ENCODE measurements at regions not wholly inside any gene's neighbourhood (a gene's known extent, or its start where the extent isn't known, plus 50 kb on each side); places are given as distances from the start of the nearest gene placed in this dataset.

DNA sequence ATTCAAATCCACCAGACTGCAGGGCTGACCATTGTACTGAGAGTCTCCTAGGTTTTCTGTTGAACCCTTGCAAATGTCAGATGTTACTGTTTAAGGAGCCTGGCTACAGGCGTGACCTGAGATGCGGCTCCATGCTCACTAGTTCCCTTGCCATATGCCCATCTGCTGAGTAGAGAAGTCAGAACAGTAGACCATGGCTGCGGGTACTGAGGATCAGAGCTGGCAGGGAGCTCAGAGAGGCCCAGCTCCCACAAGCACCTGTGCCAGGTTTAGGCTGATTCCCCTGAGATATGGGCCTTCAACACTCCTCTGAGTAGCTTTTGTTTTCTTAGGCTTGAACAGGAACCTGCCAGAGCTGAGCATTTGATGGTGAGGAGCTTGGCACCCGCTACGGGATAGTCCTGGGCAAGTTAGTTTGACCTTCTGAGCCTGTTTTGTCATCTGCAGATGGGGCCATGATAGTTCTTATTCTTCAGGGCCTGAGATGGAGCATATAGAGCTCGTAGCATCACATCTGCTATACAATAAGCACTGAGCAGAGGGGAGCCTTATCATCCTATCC is 83.7 kb downstream of the BOD1 start:
- no peak overlapping the region for H3K4me3 Mint-ChIP-seq
- Histone ChIP-seq H3K4me3 (no peak overlapping the region), H2AFZ (replicated peaks) (no peak overlapping the region), H3K4me2 (no peak overlapping the region), H3K4me1 (no peaks in the 10 kb centered on the region), H3K9me3 (ENCODE audit: low read depth) (no peaks in the 10 kb centered on the region), H3K79me2 (ENCODE audit: low read depth) (no peaks in the 10 kb centered on the region), H4K20me1 (ENCODE audit: low read depth) (no peaks in the 10 kb centered on the region), H3K9ac (no peak overlapping the region), H3K27ac (no peak overlapping the region), H3F3A (ENCODE audit: low read depth) (no peaks in the 10 kb centered on the region), H3K27me3 (no peaks in the 10 kb centered on the region), H3K36me3 (no peaks in the 10 kb centered on the region)
- peaks cover 13% of the 10 kb centered on the region for H3K27me3 Mint-ChIP-seq (ENCODE audit: insufficient read depth, low read depth)
- no peaks in the 10 kb centered on the region for H3K9me3 Mint-ChIP-seq
- no peaks in the 10 kb centered on the region for H3K4me1 Mint-ChIP-seq
- no peaks in the 10 kb centered on the region for H3K36me3 Mint-ChIP-seq
- no peak overlapping the region for H3K27ac Mint-ChIP-seq
- no peak for TF ChIP-seq EZH2phosphoT487 (IDR thresholded peaks at IDR 0.05)
- no peak for TF ChIP-seq EZH2 (IDR thresholded peaks at IDR 0.05)
- TF ChIP-seq, protein P1, sequence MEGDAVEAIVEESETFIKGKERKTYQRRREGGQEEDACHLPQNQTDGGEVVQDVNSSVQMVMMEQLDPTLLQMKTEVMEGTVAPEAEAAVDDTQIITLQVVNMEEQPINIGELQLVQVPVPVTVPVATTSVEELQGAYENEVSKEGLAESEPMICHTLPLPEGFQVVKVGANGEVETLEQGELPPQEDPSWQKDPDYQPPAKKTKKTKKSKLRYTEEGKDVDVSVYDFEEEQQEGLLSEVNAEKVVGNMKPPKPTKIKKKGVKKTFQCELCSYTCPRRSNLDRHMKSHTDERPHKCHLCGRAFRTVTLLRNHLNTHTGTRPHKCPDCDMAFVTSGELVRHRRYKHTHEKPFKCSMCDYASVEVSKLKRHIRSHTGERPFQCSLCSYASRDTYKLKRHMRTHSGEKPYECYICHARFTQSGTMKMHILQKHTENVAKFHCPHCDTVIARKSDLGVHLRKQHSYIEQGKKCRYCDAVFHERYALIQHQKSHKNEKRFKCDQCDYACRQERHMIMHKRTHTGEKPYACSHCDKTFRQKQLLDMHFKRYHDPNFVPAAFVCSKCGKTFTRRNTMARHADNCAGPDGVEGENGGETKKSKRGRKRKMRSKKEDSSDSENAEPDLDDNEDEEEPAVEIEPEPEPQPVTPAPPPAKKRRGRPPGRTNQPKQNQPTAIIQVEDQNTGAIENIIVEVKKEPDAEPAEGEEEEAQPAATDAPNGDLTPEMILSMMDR (IDR thresholded peaks at IDR 0.05): no peak
- no peak for DNase-seq (ENCODE audit: low spot score)

DNA sequence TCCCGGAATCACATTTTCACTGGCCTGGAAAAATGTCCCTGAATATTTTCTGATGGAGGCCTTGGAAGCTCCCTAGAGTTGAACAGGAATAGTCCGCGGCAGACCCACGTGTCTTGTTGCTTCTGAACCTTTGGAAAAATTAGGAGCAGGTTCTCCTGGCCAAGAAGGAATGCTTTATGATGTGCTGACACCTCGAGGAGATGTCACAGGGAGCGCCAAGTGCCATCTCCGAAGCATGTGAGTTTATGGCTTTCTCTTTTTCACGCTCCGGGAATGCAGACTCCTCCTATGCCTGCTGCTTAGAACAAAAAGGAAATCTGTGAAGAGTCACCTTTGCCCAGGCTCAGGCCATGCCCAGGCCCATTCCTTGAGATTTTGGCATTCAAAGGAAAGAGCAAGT is 84.6 kb downstream of the BOD1 start:
- H3K36me3 ChIP-seq: no peaks in the 10 kb centered on the region
- no peak overlapping the region for H2AFZ ChIP-seq (replicated peaks)
- TF ChIP-seq, protein P1 (IDR thresholded peaks at IDR 0.05): no peak
- TF ChIP-seq EZH2 (IDR thresholded peaks at IDR 0.05) (no peak), EZH2phosphoT487 (IDR thresholded peaks at IDR 0.05) (no peak)
- Mint-ChIP-seq H3K4me3 (no peak overlapping the region), H3K27ac (no peak overlapping the region), H3K27me3 (ENCODE audit: insufficient read depth, low read depth) (peaks cover 13% of the 10 kb centered on the region), H3K9me3 (no peaks in the 10 kb centered on the region), H3K4me1 (no peaks in the 10 kb centered on the region), H3K36me3 (no peaks in the 10 kb centered on the region)
- H4K20me1 ChIP-seq (ENCODE audit: low read depth): no peaks in the 10 kb centered on the region
- H3F3A ChIP-seq (ENCODE audit: low read depth): no peaks in the 10 kb centered on the region
- no peaks in the 10 kb centered on the region for H3K4me1 ChIP-seq
- DNase-seq (ENCODE audit: low spot score): no peak
- H3K27me3 ChIP-seq: no peaks in the 10 kb centered on the region
- no peak overlapping the region for H3K27ac ChIP-seq
- H3K4me2 ChIP-seq: no peak overlapping the region
- H3K9me3 ChIP-seq (ENCODE audit: low read depth): no peaks in the 10 kb centered on the region
- no peak overlapping the region for H3K4me3 ChIP-seq
- H3K9ac ChIP-seq: no peak overlapping the region
- H3K79me2 ChIP-seq (ENCODE audit: low read depth): no peaks in the 10 kb centered on the region

DNA sequence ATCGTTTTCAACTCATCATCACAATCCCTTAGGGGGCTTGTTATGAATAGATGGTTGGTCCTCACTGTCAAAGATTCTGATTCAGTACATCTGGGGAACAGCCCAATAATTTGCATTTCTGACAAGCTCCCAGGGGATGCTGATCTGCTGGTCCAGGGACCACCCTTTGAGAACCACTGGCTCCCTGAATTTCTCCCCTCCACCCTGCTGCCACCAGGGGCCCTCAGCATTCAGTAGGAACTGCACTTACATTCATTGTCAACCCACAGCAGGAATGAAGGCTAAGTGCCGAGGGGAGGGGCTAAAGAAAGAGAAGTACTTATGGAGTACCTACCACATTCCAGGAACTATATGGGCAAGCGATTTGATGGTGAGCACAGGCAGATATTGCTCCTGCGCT is 85.9 kb downstream of the BOD1 start:
- H3K4me1 Mint-ChIP-seq: no peaks in the 10 kb centered on the region
- Histone ChIP-seq H3K27ac (no peak overlapping the region), H3K36me3 (no peaks in the 10 kb centered on the region), H3K4me2 (no peak overlapping the region), H3K9me3 (ENCODE audit: low read depth) (no peaks in the 10 kb centered on the region), H3F3A (ENCODE audit: low read depth) (no peaks in the 10 kb centered on the region), H3K9ac (no peak overlapping the region), H4K20me1 (ENCODE audit: low read depth) (no peaks in the 10 kb centered on the region), H2AFZ (replicated peaks) (no peak overlapping the region), H3K79me2 (ENCODE audit: low read depth) (no peaks in the 10 kb centered on the region), H3K27me3 (no peaks in the 10 kb centered on the region), H3K4me3 (no peak overlapping the region), H3K4me1 (no peaks in the 10 kb centered on the region)
- H3K36me3 Mint-ChIP-seq: no peaks in the 10 kb centered on the region
- no peaks in the 10 kb centered on the region for H3K9me3 Mint-ChIP-seq
- TF ChIP-seq, protein P1 (IDR thresholded peaks at IDR 0.05): peak; percentile 24
- TF ChIP-seq EZH2phosphoT487 (IDR thresholded peaks at IDR 0.05) (no peak), EZH2 (IDR thresholded peaks at IDR 0.05) (no peak)
- peak; percentile 30 for DNase-seq (ENCODE audit: low spot score)
- no peak overlapping the region for H3K4me3 Mint-ChIP-seq
- H3K27me3 Mint-ChIP-seq (ENCODE audit: insufficient read depth, low read depth): peaks cover 9% of the 10 kb centered on the region
- no peak overlapping the region for H3K27ac Mint-ChIP-seq

Measured in neural progenitor cell (in vitro differentiated cells).